Endothelial cell of umbilical vein (primary cell): ENCODE measurements at regions not wholly inside any gene's neighbourhood (a gene's known extent, or its start where the extent isn't known, plus 50 kb on each side); places are given as distances from the start of the nearest gene placed in this dataset.

Experiments
- JUN ChIP-seq: IDR thresholded peaks from 2 replicates; pipeline ENCODE4 v1.6.1; 2011; ENCODE audit warnings: borderline replicate concordance, low read depth; ENCODE audit not compliant: insufficient read length, insufficient read depth
- TF ChIP-seq, protein P1 (sequence below), 2 donors: IDR thresholded peaks; 1 replicate in 1 of 2; 2 replicates in 1 of 2; pipeline ENCODE4 v1.5.1; 2011; ENCODE audit warnings: low read length in 2 of 2, mild to moderate bottlenecking in 2 of 2, moderate library complexity in 2 of 2, control low read depth in 1 of 2, inconsistent platforms in 1 of 2, low read depth in 1 of 2; ENCODE audit not compliant: insufficient read depth in 1 of 2; ENCODE audit errors: extremely low read depth in 1 of 2
- TF ChIP-seq, protein P2 (sequence below): IDR thresholded peaks from 2 replicates; pipeline ENCODE4 v1.6.1; 2011; ENCODE audit not compliant: insufficient read depth, insufficient read length

DNA sequence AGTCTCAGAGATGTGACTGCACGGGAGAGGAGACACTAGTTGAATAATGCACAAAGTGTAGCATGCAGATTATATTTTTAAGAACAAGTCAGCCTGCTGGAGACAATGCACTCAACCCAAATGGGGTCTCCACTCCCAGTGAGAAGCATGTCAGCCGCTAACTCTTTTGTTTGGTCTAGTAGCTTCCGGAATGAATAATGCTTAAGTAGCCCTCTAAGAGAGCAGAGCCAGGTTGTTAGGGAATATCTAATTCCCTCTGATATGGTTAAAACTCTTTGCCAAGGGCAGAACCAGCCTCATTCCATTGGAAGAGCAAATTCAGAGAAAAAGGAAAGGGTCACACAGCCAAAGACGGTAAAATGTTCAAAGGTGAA is 80.4 kb downstream of the DAD1 start:
- no peak for TF ChIP-seq JUN
- TF ChIP-seq, protein P1, sequence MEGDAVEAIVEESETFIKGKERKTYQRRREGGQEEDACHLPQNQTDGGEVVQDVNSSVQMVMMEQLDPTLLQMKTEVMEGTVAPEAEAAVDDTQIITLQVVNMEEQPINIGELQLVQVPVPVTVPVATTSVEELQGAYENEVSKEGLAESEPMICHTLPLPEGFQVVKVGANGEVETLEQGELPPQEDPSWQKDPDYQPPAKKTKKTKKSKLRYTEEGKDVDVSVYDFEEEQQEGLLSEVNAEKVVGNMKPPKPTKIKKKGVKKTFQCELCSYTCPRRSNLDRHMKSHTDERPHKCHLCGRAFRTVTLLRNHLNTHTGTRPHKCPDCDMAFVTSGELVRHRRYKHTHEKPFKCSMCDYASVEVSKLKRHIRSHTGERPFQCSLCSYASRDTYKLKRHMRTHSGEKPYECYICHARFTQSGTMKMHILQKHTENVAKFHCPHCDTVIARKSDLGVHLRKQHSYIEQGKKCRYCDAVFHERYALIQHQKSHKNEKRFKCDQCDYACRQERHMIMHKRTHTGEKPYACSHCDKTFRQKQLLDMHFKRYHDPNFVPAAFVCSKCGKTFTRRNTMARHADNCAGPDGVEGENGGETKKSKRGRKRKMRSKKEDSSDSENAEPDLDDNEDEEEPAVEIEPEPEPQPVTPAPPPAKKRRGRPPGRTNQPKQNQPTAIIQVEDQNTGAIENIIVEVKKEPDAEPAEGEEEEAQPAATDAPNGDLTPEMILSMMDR (IDR thresholded peaks at IDR 0.05; ENCODE audit: extremely low read depth in 1 of 2, insufficient read depth in 1 of 2, low read depth in 1 of 2, low read length in 2 of 2) = no peak
- TF ChIP-seq, protein P2, sequence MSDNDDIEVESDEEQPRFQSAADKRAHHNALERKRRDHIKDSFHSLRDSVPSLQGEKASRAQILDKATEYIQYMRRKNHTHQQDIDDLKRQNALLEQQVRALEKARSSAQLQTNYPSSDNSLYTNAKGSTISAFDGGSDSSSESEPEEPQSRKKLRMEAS = no peak
